NCI-H345 treated with DMSO at 0.1 percent for 48 hours (cell line): ENCODE measurements at regions not wholly inside any gene's neighbourhood (a gene's known extent, or its start where the extent isn't known, plus 50 kb on each side); places are given as distances from the start of the nearest gene placed in this dataset.

ENCODE experiments used
- DNase-seq: peaks from one replicate; lab custom pipeline; 2025; ENCODE audit not compliant: unreplicated experiment; lab: John Stamatoyannopoulos, UW

DNA sequence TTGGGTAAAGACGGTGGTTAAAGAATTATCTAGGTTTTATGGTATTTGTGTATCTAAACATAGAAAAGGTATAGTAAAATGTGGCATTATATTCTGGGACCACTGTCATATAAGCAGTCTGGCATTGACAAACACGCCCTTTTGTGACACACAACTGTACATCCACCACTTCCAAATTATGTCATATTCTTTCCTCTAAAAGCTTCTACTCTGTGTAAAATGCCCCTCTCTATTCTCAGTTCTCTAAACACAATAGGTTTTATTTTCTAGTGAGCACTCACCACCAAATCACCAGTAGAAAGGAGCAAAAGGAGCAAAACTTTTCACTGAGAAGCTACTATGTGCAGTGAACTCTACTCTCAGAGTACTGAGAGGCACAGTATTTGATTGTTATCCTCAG lies 88.1 kb upstream of the PIEZO2 start:
- DNase-seq: no peak

- no peak for DNase-seq
Measured at GRCh38 chr18:11237066-11237465, 87.7 kb upstream of the PIEZO2 start.

- DNase-seq: peak; percentile 19
Measured at GRCh38 chr18:11224153-11224552, 74.8 kb upstream of the PIEZO2 start.

GRCh38 chr18:11219571-11219970 lies 70.2 kb upstream of the PIEZO2 start:
- DNase-seq: no peak

GRCh38 chr18:11215216-11215615 lies 65.8 kb upstream of the PIEZO2 start:
- DNase-seq: no peak

- DNase-seq: no peak
Measured at GRCh38 chr18:11204020-11204419, 54.7 kb upstream of the PIEZO2 start.

DNA sequence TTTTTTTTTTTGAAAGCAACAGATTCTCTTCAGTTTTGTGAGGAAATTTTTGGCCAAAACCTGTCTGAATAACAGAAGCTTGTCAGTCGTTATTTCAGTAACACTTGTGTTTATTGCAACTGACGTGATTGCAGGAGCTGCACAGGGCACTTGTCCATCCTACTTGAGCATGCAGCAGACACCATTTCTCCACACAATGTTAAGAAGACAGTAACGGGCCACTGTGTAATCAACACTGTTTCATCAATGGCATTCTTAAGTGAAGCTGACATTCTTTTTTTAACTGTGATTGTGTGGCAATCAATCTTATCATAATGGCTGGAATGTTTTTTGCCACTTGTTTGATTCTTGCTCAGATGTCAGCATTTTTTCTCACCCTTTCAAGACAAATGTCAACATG lies 50.1 kb upstream of the PIEZO2 start:
- no peak for DNase-seq
